HL-60 (cell line): ENCODE measurements at regions not wholly inside any gene's neighbourhood (a gene's known extent, or its start where the extent isn't known, plus 50 kb on each side); places are given as distances from the start of the nearest gene placed in this dataset.

Experiments
- CTCF ChIP-seq: IDR thresholded peaks from one replicate; pipeline ENCODE4 v1.5.1; 2011; ENCODE audit warnings: low read length, control low read depth, inconsistent platforms; ENCODE audit not compliant: insufficient read depth
- POLR2AphosphoS5 ChIP-seq: IDR thresholded peaks from 2 replicates; pipeline ENCODE4 v1.6.1; 2012; ENCODE audit warnings: low read depth
- REST ChIP-seq: IDR thresholded peaks from 2 replicates; pipeline ENCODE4 v1.6.1; 2012; ENCODE audit warnings: low read depth; ENCODE audit not compliant: insufficient replicate concordance

GRCh38 chr11:112748713-112749543 lies 212.3 kb upstream of the NCAM1 start:
- TF ChIP-seq CTCF (no peak), POLR2AphosphoS5 (no peak), REST (no peak)
